HUES64 (cell line): ENCODE measurements at regions not wholly inside any gene's neighbourhood (a gene's known extent, or its start where the extent isn't known, plus 50 kb on each side); places are given as distances from the start of the nearest gene placed in this dataset.

Experiments used
- H3K27ac ChIP-seq: 2 replicates; pipeline ENCODE4 v1.7.0; 2013; ENCODE audit warnings: low read depth, low read length, inconsistent platforms
- H3K27me3 ChIP-seq: 2 replicates; pipeline ENCODE4 v1.6.1; 2013; ENCODE audit warnings: mild to moderate bottlenecking, low read length; ENCODE audit not compliant: insufficient read depth
- H3K36me3 ChIP-seq: 2 replicates; pipeline ENCODE4 v1.6.1; 2013; ENCODE audit warnings: mild to moderate bottlenecking, low read length; ENCODE audit not compliant: insufficient read depth
- H3K4me1 ChIP-seq: 2 replicates; pipeline ENCODE4 v1.6.1; 2013; ENCODE audit warnings: mild to moderate bottlenecking, low read length, moderate library complexity; ENCODE audit not compliant: insufficient read depth
- H3K4me3 ChIP-seq: 2 replicates; pipeline ENCODE4 v1.5.1; 2013; ENCODE audit warnings: mild to moderate bottlenecking, low read length, moderate library complexity
- H3K9ac ChIP-seq: 2 replicates; pipeline ENCODE4 v1.6.1; 2013; ENCODE audit warnings: mild to moderate bottlenecking, low read depth, low read length
- H3K9me3 ChIP-seq: 2 replicates; pipeline ENCODE4 v1.6.1; 2013; ENCODE audit warnings: low read depth, low read length; ENCODE audit not compliant: insufficient read depth
- WGBS: fragments of 150-250, 120-280 bp; methylation state at CpG from one replicate; pipeline ENCODE4 v1.1.7; 2013; ENCODE audit warnings: missing lambda C conversion rate; 5-methylcytosine and 5-hydroxymethylcytosine counted together

GRCh38 chr4:92252846-92253245 lies 50.9 kb upstream of the GRID2 start:
- H3K27me3 ChIP-seq, result no peaks in the 10 kb centered on the region
- no peaks in the 10 kb centered on the region for H3K4me1 ChIP-seq
- H3K9ac ChIP-seq, result no peak overlapping the region
- H3K27ac ChIP-seq, result no peak overlapping the region
- peaks cover 89% of the 10 kb centered on the region for H3K9me3 ChIP-seq
- 93% methylated on average over 3 of the region's 3 CpGs for WGBS
- H3K4me3 ChIP-seq, result no peak overlapping the region
- H3K36me3 ChIP-seq, result peaks cover 12% of the 10 kb centered on the region

GRCh38 chr4:92253550-92253949 lies 50.2 kb upstream of the GRID2 start:
- Histone ChIP-seq H3K27ac (no peak overlapping the region), H3K9me3 (peaks cover 86% of the 10 kb centered on the region), H3K4me1 (no peaks in the 10 kb centered on the region), H3K27me3 (no peaks in the 10 kb centered on the region), H3K4me3 (no peak overlapping the region), H3K9ac (no peak overlapping the region), H3K36me3 (peaks cover 20% of the 10 kb centered on the region)
- 88% methylated on average over 1 of the region's 1 CpG for WGBS
